Panc1 (cell line): ENCODE measurements at regions not wholly inside any gene's neighbourhood (a gene's known extent, or its start where the extent isn't known, plus 50 kb on each side); places are given as distances from the start of the nearest gene placed in this dataset.

Experiments
- ATAC-seq: fragments of 200-7000 bp; cut with Tn5 transposase; 2 replicates; pipeline ENCODE4 v1.9.1; 2020; ENCODE audit warnings: mild to moderate bottlenecking, moderate library complexity
- BruUV-seq: library from RNA; stranded (reverse); fragments of 400-500 nt; replicated peaks from 2 replicates; lab custom pipeline; 2021; lab: Mats Ljungman, UMichigan
- CTCF ChIA-PET: fragments of 300-600 bp; sonication (Branson Sonifier 250); formaldehyde crosslinking; loops from one replicate; lab custom pipeline; 2022; ENCODE audit warnings: antibody characterized with exemption; lab: Charles Lee
- POLR2A ChIA-PET: fragments of 300-600 bp; sonication (Branson Sonifier 250); formaldehyde crosslinking; loops from one replicate; lab custom pipeline; 2022; ENCODE audit warnings: antibody characterized with exemption; lab: Charles Lee
- DNase-seq: peaks from one replicate; pipeline ENCODE4 v3.0.0-alpha.2; 2010; ENCODE audit warnings: low read depth, low spot score
- H3K27ac ChIP-seq: 2 replicates; pipeline ENCODE4 v1.5.1; 2011; ENCODE audit warnings: mild to moderate bottlenecking, low read length, inconsistent platforms
- H3K27me3 ChIP-seq: fragments of 200-500 bp; sonication (Bioruptor generic); 2 replicates; pipeline ENCODE4 v1.6.0; 2014; ENCODE audit warnings: low read length, inconsistent platforms; ENCODE audit not compliant: control insufficient read depth, insufficient read depth
- H3K36me3 ChIP-seq: fragments of 200-500 bp; sonication (Bioruptor generic); 2 replicates; pipeline ENCODE4 v1.5.1; 2014; ENCODE audit warnings: inconsistent platforms, mild to moderate bottlenecking, low read length, moderate library complexity; ENCODE audit not compliant: control insufficient read depth, insufficient read depth
- H3K4me1 ChIP-seq: 2 replicates; pipeline ENCODE4 v1.5.1; 2011; ENCODE audit warnings: inconsistent platforms, mild to moderate bottlenecking, low read length, moderate library complexity; ENCODE audit not compliant: control insufficient read depth, insufficient read depth
- H3K4me3 ChIP-seq, 2 experiments: 2 replicates each; pipeline ENCODE4 v1.5.1; 2011 to 2012; ENCODE audit warnings: low read depth in 2 of 2, low read length in 2 of 2, mild to moderate bottlenecking in 2 of 2, inconsistent platforms in 1 of 2, moderate library complexity in 1 of 2
- H3K9me3 ChIP-seq: fragments of 200-500 bp; sonication (Bioruptor generic); 2 replicates; pipeline ENCODE4 v1.5.1; 2014; ENCODE audit warnings: low read depth, mild to moderate bottlenecking, inconsistent platforms, low read length, moderate library complexity; ENCODE audit not compliant: control insufficient read depth, insufficient read depth
- CTCF ChIP-seq: fragments of 450-650 bp; IDR thresholded peaks from 2 replicates; pipeline ENCODE4 v1.5.1; 2017; ENCODE audit warnings: mild to moderate bottlenecking
- POLR2AphosphoS5 ChIP-seq: IDR thresholded peaks from 2 replicates; pipeline ENCODE4 v1.6.1; 2012; ENCODE audit warnings: mild to moderate bottlenecking, low read depth, low read length, moderate library complexity
- SIN3A ChIP-seq: IDR thresholded peaks from 2 replicates; pipeline ENCODE4 v1.6.1; 2012; ENCODE audit warnings: low read depth, mild to moderate bottlenecking, low read length, moderate library complexity, borderline replicate concordance; ENCODE audit not compliant: insufficient read depth
- TCF7L2 ChIP-seq: IDR thresholded peaks from 2 replicates; pipeline ENCODE4 v1.6.1; 2011; ENCODE audit warnings: mild to moderate bottlenecking, low read depth, low read length, inconsistent platforms
- in situ Hi-C: cut with HindIII; loops from 2 replicates; pipeline ENCODE4 v1.10.0; 2016; ENCODE audit warnings: low sequenced_read_pairs, low pct_unique_long_range_greater_than_20kb
- intact Hi-C: fragments of 100-400 bp; cut with micrococcal nuclease; formaldehyde crosslinking; loops from one replicate; pipeline ENCODE4 v1.10.0; 2022; ENCODE audit not compliant: unreplicated experiment
- TF ChIP-seq, protein P1 (sequence below), 2 experiments: IDR thresholded peaks; 2 replicates each; pipeline ENCODE4 v1.6.1; 2011 to 2012; ENCODE audit warnings: low read depth in 2 of 2, control low read depth in 1 of 2, low read length in 1 of 2, mild to moderate bottlenecking in 1 of 2, moderate library complexity in 1 of 2; ENCODE audit not compliant: insufficient read depth in 1 of 2

DNA sequence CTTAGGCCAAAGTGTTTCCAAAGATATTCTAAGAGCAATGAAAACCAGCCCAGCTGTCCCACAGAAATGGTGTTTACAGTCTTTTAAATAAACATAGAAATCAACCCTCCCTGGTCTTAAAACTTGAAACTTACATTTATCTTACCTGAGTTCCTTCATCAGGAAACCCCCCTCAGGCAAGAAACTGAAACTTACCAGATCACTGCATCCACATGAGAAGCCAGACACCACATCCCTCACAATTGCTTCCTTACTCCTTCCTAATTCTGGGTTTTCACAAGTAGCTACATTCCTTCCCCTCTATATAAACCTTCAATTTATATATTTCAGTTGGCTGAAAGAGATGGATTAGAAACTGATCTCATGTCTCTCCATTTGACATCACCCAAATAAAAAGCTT is 563.0 kb upstream of the CHRM3 start:
- POLR2A ChIA-PET = no interaction called here
- intact Hi-C loops = no loop called here
- TF ChIP-seq, protein P1, sequence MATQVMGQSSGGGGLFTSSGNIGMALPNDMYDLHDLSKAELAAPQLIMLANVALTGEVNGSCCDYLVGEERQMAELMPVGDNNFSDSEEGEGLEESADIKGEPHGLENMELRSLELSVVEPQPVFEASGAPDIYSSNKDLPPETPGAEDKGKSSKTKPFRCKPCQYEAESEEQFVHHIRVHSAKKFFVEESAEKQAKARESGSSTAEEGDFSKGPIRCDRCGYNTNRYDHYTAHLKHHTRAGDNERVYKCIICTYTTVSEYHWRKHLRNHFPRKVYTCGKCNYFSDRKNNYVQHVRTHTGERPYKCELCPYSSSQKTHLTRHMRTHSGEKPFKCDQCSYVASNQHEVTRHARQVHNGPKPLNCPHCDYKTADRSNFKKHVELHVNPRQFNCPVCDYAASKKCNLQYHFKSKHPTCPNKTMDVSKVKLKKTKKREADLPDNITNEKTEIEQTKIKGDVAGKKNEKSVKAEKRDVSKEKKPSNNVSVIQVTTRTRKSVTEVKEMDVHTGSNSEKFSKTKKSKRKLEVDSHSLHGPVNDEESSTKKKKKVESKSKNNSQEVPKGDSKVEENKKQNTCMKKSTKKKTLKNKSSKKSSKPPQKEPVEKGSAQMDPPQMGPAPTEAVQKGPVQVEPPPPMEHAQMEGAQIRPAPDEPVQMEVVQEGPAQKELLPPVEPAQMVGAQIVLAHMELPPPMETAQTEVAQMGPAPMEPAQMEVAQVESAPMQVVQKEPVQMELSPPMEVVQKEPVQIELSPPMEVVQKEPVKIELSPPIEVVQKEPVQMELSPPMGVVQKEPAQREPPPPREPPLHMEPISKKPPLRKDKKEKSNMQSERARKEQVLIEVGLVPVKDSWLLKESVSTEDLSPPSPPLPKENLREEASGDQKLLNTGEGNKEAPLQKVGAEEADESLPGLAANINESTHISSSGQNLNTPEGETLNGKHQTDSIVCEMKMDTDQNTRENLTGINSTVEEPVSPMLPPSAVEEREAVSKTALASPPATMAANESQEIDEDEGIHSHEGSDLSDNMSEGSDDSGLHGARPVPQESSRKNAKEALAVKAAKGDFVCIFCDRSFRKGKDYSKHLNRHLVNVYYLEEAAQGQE (IDR thresholded peaks at IDR 0.05; ENCODE audit: insufficient read depth in 1 of 2, low read depth in 2 of 2, low read length in 1 of 2) = no peak
- no peak for TF ChIP-seq TCF7L2
- TF ChIP-seq SIN3A = no peak
- TF ChIP-seq POLR2AphosphoS5 = no peak
- no peak for TF ChIP-seq CTCF
- CTCF ChIA-PET = no interaction called here
- no peak overlapping the region for H3K4me3 ChIP-seq
- no peak for DNase-seq
- H3K27ac ChIP-seq = no peak overlapping the region
- H3K27me3 ChIP-seq = no peaks in the 10 kb centered on the region
- H3K36me3 ChIP-seq = no peaks in the 10 kb centered on the region
- BruUV-seq = no TSS peak
- H3K4me1 ChIP-seq = no peaks in the 10 kb centered on the region
- H3K9me3 ChIP-seq = no peaks in the 10 kb centered on the region; the same call in 1 of the 2 replicates
- in situ Hi-C loops = no loop called here
- ATAC-seq = no peak

DNA sequence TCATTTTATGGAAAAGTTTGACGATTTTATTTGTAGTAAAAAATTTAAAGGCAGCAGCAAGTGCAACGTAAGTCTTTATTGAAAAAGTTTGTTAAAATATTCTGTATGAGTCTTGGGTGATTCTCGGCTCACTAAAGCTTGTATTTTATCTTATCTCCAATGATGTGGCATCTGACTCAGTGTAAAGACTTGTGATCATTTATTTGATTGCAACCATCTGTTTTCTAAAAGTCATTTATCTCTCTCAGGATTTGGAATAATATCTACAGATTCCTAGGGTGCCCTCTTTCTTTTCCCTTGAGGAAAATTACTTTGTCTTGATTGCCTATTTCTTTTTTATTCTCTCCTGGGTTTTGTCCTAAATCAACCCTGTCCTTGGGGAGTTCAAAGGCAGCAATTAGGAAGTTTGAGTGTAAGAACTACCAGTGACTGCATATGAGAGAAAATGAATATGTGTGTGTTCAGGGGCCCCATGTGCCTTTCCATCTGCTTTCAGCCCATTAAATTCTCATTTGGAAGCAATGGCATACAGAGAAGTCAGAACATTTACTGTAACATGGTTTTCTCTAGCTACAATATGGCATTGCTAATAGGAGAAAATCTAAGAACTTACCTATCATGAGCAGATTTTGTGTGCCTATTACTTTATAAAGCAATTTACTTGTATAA is 575.0 kb upstream of the CHRM3 start:
- TF ChIP-seq TCF7L2 (no peak), POLR2AphosphoS5 (no peak), SIN3A (no peak), CTCF (no peak)
- TF ChIP-seq, protein P1 (IDR thresholded peaks at IDR 0.05; ENCODE audit: insufficient read depth in 1 of 2, low read depth in 2 of 2, low read length in 1 of 2) = no peak
- in situ Hi-C loops (no loop called here), intact Hi-C loops (no loop called here)
- H3K27ac ChIP-seq = no peak overlapping the region
- ATAC-seq = no peak
- DNase-seq = no peak
- H3K9me3 ChIP-seq = no peaks in the 10 kb centered on the region
- no TSS peak for BruUV-seq
- POLR2A ChIA-PET = no interaction called here
- H3K4me1 ChIP-seq = no peaks in the 10 kb centered on the region
- H3K27me3 ChIP-seq = no peaks in the 10 kb centered on the region
- CTCF ChIA-PET = no interaction called here
- no peak overlapping the region for H3K4me3 ChIP-seq
- no peaks in the 10 kb centered on the region for H3K36me3 ChIP-seq
